ENCODE measurements at regions not wholly inside any gene's neighbourhood (a gene's known extent, or its start where the extent isn't known, plus 50 kb on each side); places are given as distances from the start of the nearest gene placed in this dataset.
"Not testable (repeated sequence)": the region's sequence is repeated elsewhere in the genome, so short reads cannot be mapped to it uniquely, and the experiment has no call there.

GRCh38 chr4:128758314-128758922 lies 51.1 kb upstream of the JADE1 start:
- no peak for DNase-seq (ENCODE audit: low spot score)

- DNase-seq (ENCODE audit: low spot score): no peak
Measured at GRCh38 chr4:128757712-128758111, 51.8 kb upstream of the JADE1 start.

- DNase-seq (ENCODE audit: low spot score): no peak
Measured at GRCh38 chr4:128751354-128751753, 58.1 kb upstream of the JADE1 start.

- not testable (repeated sequence) for DNase-seq (ENCODE audit: low spot score)
Measured at GRCh38 chr4:128741748-128742147, 67.8 kb upstream of the JADE1 start.

GRCh38 chr4:128737098-128737513 lies 72.4 kb upstream of the JADE1 start:
- no peak for DNase-seq (ENCODE audit: low spot score)

DNA sequence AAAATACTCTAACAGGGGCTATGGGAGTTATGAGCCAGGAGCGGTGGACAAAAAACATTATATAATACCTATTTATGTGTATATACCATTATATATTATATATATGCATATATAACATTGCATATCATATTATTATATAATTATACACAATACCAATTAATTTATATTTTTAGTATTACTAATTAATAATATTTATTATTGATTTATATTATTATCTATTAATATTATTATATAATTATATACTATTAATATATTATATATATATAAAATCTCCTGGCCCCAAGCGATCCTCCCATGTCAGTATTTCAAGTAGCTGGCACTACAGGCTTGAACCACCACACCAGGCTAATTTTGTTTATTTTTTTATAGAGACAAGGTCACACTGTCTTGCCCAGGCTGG lies 73.8 kb upstream of the JADE1 start:
- no peak for DNase-seq (ENCODE audit: low spot score)

- DNase-seq (ENCODE audit: low spot score): no peak
Measured at GRCh38 chr4:128728190-128728589, 81.3 kb upstream of the JADE1 start.

GRCh38 chr4:128727658-128728057 lies 81.8 kb upstream of the JADE1 start:
- no peak for DNase-seq (ENCODE audit: low spot score)

GRCh38 chr4:128725405-128726055 lies 84.0 kb upstream of the JADE1 start:
- DNase-seq (ENCODE audit: low spot score): no peak

DNA sequence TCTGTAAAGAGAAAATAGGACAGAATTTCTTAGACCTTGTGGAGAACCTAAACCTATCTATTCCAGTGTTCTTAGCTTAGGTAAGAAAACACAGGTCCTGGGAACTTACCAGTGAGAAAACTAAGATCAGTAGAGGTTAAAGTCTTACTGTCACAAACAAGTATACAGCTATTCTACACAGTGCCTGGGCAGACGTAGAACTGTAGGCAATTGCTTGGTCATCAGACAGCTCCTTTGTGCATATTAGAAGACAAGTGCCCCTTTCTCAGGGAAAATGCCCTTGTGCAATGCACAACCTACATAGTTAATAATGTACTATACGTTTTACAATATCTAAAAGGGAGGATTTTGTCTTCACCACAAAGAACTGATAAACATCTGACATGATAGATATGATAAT lies 86.6 kb upstream of the JADE1 start:
- DNase-seq (ENCODE audit: low spot score): no peak

DNA sequence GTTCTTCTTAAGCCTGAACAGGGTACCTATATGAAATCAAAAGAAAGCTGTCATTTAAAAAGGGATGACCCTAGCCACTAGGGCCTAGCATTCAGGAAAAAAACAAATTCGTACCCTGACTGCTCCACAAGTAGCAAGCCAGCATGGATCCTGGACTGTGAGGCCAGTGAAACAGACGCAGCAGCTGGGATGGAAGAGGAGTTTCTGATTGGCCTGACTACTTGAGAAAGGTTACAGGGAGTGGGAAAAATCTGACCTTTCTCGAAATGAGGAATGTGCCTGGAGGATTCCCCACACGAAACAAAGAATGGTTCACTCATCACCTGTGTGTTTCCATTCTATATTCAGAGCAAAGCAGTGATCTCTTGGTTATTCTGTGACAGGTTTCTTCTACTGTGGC lies 87.6 kb upstream of the JADE1 start:
- no peak for DNase-seq (ENCODE audit: low spot score)

DNA sequence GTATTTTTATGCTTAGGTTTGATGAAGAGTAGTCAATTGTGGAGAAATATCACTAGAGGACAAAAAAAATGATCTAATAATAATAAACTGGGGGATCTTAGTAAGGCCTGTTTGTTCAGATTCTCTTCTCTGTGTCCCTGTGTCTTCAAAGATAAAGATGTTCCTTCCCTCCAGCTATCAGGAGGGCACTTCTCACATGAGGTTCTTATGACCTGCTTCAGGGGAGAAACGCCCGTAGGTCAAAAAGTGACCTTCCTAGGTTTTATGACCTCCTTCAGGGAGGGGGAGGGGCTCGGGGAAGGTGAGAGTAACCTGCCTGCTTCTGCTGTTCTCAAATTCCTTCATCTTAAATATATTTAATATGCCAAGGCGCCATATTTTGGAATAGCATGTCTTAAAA lies 89.2 kb upstream of the JADE1 start:
- DNase-seq (ENCODE audit: low spot score): no peak

- no peak for DNase-seq (ENCODE audit: low spot score)
Measured at GRCh38 chr4:128718768-128719167, 90.7 kb upstream of the JADE1 start.

GRCh38 chr4:128716338-128716737 lies 93.2 kb upstream of the JADE1 start:
- DNase-seq (ENCODE audit: low spot score): no peak

DNA sequence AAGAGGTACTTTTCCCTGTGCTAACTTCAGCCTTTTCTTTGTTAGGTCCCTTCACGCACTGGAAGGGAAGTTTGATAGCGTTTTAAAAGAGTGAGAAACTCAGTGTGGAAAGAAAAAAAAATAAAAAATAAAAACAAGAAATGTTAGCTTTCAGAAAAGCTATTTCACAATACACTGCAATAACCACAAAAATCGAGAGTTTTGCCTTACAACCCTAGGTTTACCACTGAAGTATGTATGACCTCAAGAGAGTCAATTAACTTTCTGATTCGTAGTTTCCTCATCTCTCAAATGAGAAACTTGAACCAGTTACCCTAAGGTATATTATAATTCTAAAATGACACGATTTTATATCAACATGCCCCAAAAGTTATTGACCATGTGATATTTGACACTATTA lies 93.9 kb upstream of the JADE1 start:
- no peak for DNase-seq (ENCODE audit: low spot score)

DNA sequence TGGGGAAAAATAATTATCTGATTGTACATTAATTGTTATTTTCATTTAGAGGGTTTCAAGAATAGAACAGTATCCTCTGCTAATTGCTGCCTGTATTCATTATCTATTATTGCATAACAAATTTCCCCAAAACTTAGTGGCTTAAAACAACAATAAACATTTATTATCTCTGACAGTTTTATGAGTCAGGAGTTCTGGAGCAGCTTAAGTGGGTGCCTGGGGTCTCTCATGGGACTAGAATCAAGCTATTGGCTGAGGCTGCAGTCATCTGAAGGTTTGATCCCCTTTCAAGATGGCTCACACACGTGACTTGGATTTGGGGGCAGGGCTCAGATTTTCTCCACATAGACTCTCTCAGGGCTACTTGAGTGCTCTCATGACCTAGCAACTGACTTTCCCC lies 98.1 kb upstream of the JADE1 start:
- DNase-seq (ENCODE audit: low spot score): no peak

DNA sequence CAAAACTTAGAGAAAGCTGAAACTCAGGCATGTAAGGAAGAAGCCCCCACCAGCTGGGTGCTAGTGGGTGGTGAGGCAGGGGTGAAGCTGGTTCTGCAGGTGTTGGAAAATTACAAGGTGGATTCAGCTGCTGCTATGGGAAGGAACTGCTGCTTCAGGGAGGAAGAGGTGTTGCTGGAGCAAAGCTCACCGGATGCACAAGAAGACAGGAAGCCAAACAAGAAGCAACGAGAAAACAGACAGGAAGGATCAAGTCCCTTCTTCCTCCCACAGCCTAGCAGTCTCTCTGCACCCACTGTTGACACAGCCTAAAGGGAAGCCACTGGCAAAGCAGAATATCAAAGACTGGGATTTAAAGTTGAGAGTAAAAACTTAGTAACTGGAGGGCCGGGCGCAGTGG lies 100.2 kb upstream of the JADE1 start:
- DNase-seq (ENCODE audit: low spot score): no peak

DNA sequence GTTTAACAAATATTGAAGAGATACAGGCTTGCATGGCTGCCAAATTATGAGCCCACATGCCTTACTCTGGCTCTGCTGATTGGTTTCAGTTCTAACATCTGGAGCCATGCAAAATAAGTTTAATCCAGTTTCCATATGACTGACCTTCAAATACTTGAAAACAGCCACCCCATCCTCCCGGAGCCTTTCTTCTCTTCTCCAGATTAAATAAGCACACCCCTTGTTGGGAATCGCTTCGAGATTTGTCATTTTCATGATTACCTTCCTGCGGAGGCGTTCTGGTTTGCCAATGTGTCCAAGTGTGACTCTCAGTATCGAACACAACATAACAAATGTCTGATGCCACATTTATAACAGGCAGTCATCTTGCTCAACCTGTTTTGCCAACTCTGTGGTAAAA lies 101.6 kb upstream of the JADE1 start:
- no peak for DNase-seq (ENCODE audit: low spot score)

- DNase-seq (ENCODE audit: low spot score): no peak
Measured at GRCh38 chr4:128703948-128704347, 105.6 kb upstream of the JADE1 start.

GRCh38 chr4:128700659-128701350 lies 108.7 kb upstream of the JADE1 start:
- no peak for DNase-seq (ENCODE audit: low spot score)

- no peak for DNase-seq (ENCODE audit: low spot score)
Measured at GRCh38 chr4:128698386-128698785, 111.1 kb upstream of the JADE1 start.

- DNase-seq (ENCODE audit: low spot score): no peak
Measured at GRCh38 chr4:128697323-128697722, 112.2 kb upstream of the JADE1 start.

DNA sequence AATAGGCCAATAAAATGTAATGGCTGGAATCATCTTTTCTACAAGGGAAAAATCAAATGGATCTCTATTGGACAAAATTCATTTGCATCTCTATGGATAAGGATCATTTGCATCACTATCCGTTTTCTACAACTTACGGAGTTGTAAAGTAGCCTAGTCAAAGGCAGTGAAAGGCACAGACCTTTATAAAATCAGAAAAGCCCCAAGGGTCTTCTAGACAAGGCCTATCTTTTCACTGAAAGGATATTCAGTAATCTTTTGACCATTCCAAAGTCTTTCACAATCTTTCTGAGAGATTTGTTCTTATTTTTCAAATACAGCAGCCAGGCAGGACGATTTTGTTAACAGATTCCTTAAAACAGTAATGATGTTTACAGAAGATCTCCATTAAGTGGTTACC lies 119.5 kb upstream of the JADE1 start:
- DNase-seq (ENCODE audit: low spot score): no peak
